ENCODE measurements at regions not wholly inside any gene's neighbourhood (a gene's known extent, or its start where the extent isn't known, plus 50 kb on each side); places are given as distances from the start of the nearest gene placed in this dataset.

DNA sequence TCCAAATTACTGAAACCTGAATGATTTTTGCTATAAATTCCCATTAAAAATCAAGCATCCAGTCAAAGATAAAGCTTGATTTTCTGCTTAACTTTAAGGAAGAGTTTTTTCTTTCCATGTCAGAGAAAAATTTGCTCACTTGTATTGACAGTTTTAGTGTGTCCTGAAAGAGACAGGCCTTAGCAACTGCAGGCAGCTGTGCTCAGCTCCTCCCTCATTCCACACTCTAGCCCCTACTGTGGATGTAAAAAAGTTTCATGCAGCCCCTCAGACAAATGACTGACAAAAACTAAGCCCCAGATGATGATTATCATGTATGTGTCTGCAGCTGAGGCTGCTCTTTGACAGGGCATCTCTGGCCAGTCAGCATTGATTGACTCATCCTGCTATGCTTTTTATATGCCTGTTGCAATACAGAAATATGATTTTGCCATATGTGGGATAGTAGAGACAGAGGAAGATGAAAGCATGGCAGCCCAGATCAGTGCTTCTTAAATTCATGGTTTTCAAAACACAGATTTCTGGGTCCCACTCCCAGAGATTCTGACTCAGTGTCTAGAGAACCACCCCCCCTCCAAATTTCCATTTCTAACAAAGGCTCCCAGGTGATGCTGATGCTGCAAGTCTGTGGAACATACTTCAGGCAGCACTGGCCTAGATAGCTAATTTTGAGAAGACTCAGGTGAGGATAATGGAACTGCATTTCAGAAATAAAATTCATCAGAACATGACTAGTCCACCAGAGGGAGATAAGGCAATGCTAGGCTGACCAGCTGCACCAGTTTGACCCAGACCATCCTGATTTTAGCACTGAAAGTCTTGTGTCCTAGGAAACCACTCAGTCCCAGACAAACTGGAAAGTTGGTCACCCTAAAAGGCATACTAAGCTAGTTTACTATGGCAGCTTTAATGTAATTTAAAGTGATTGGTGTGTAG, 298.7 kb upstream of the KCNN2 start:
- TF ChIP-seq, protein P1, sequence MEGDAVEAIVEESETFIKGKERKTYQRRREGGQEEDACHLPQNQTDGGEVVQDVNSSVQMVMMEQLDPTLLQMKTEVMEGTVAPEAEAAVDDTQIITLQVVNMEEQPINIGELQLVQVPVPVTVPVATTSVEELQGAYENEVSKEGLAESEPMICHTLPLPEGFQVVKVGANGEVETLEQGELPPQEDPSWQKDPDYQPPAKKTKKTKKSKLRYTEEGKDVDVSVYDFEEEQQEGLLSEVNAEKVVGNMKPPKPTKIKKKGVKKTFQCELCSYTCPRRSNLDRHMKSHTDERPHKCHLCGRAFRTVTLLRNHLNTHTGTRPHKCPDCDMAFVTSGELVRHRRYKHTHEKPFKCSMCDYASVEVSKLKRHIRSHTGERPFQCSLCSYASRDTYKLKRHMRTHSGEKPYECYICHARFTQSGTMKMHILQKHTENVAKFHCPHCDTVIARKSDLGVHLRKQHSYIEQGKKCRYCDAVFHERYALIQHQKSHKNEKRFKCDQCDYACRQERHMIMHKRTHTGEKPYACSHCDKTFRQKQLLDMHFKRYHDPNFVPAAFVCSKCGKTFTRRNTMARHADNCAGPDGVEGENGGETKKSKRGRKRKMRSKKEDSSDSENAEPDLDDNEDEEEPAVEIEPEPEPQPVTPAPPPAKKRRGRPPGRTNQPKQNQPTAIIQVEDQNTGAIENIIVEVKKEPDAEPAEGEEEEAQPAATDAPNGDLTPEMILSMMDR (IDR thresholded peaks at IDR 0.05; ENCODE audit: low read depth, low read length): no peak
- TF ChIP-seq EZH2phosphoT487 (IDR thresholded peaks at IDR 0.05; ENCODE audit: low read depth): no peak
